ENCODE measurements at regions not wholly inside any gene's neighbourhood (a gene's known extent, or its start where the extent isn't known, plus 50 kb on each side); places are given as distances from the start of the nearest gene placed in this dataset.

DNA sequence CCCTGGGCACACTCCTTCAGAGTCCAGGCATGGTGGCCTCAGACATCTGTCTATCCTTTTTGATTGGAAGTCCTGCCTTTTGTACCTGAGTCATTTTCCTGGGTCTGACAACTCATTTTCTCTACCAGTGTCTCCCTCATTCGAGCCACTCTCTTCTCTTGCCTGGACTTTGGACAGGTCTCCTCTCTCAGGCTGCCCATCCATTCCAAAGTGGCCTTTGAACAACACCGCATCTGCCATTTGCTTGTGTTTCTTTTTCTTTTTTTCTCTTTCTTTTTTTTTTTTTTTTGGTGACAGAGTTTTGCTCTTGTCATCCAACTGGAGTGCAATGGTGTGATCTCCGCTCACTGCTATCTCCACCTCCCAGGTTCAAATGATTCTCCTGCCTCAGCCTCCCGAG lies 142.1 kb upstream of the COBL start:
- Histone ChIP-seq H3K9me3 (no peaks in the 10 kb centered on the region), H3K27ac (no peak overlapping the region), H3K27me3 (replicated peaks; ENCODE audit: insufficient read depth) (no peaks in the 10 kb centered on the region), H3K4me3 (no peak overlapping the region), H3K36me3 (no peaks in the 10 kb centered on the region), H3K4me1 (replicated peaks) (no peaks in the 10 kb centered on the region)
- WGBS: 89% methylated on average over 4 of the region's 4 CpGs
- TF ChIP-seq, protein P1, sequence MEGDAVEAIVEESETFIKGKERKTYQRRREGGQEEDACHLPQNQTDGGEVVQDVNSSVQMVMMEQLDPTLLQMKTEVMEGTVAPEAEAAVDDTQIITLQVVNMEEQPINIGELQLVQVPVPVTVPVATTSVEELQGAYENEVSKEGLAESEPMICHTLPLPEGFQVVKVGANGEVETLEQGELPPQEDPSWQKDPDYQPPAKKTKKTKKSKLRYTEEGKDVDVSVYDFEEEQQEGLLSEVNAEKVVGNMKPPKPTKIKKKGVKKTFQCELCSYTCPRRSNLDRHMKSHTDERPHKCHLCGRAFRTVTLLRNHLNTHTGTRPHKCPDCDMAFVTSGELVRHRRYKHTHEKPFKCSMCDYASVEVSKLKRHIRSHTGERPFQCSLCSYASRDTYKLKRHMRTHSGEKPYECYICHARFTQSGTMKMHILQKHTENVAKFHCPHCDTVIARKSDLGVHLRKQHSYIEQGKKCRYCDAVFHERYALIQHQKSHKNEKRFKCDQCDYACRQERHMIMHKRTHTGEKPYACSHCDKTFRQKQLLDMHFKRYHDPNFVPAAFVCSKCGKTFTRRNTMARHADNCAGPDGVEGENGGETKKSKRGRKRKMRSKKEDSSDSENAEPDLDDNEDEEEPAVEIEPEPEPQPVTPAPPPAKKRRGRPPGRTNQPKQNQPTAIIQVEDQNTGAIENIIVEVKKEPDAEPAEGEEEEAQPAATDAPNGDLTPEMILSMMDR (IDR thresholded peaks at IDR 0.05): no peak
- TF ChIP-seq POLR2A (IDR thresholded peaks at IDR 0.05): no peak
- TF ChIP-seq POLR2AphosphoS5 (IDR thresholded peaks at IDR 0.05): no peak
- intact Hi-C loops (cut with DNase I): no loop called here
- no peak for DNase-seq (ENCODE audit: low spot score)

DNA sequence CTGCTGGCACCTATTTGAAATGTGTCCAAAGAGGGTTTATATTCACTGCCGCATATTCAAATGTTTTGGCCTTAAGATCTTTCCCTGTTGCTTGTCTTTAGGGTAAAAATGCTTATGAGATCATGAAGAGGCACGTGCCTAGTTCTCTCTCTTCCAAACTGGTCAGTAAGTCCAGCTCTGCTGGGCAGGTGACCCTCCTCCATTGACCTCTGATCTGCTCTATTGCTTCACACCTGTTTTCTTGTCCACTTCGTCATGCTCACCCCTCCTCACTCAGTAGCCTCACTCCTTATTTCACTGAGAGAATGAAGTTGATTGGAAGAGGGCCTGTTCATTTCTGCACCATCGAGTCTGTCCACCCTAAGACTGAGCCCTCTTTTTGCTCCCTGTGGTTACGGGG lies 140.5 kb upstream of the COBL start:
- TF ChIP-seq POLR2A (IDR thresholded peaks at IDR 0.05): no peak
- TF ChIP-seq, protein P1 (IDR thresholded peaks at IDR 0.05): no peak
- no peak for TF ChIP-seq POLR2AphosphoS5 (IDR thresholded peaks at IDR 0.05)
- no peak overlapping the region for H3K27ac ChIP-seq
- no peaks in the 10 kb centered on the region for H3K27me3 ChIP-seq (replicated peaks; ENCODE audit: insufficient read depth)
- no peaks in the 10 kb centered on the region for H3K9me3 ChIP-seq
- intact Hi-C loops (cut with DNase I): no loop called here
- no peak for DNase-seq (ENCODE audit: low spot score)
- no peaks in the 10 kb centered on the region for H3K4me1 ChIP-seq (replicated peaks)
- H3K36me3 ChIP-seq: no peaks in the 10 kb centered on the region
- no peak overlapping the region for H3K4me3 ChIP-seq
- WGBS: 77% methylated on average over 5 of the region's 5 CpGs

DNA sequence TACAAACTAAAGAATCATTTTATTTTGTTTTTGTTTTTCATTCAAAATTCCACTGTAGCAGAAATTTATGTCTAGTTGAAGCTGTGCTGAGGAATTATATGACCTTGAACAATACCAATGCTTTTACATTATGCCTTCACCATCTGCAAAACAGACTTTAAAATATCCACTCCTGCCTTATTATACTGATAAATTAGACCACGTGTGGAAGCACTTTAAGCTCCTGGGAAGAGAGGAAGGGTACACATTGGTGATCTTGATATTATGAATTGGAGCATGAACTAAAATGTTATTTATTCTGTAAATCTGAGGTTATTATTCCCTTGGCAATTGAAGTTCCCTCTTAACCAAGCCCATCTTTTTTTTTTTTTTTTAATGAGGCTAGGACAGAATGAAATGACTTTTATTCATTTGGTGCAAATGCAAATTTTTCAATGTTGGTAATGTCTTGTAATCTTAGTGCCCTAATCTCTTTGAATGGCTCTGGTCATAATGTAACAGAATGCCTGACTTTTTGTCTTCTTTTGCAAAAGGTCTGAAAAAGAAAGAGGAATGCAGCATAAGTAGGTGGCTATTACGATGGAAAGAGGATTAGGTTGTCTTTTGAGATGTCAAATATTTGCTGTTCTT lies 139.9 kb upstream of the COBL start:
- intact Hi-C loops (cut with DNase I): no loop called here
- Histone ChIP-seq H3K36me3 (no peaks in the 10 kb centered on the region), H3K4me3 (no peak overlapping the region), H3K27ac (no peak overlapping the region), H3K9me3 (no peaks in the 10 kb centered on the region), H3K4me1 (replicated peaks) (no peaks in the 10 kb centered on the region), H3K27me3 (replicated peaks; ENCODE audit: insufficient read depth) (no peaks in the 10 kb centered on the region)
- DNase-seq (ENCODE audit: low spot score): no peak
- TF ChIP-seq POLR2A (IDR thresholded peaks at IDR 0.05): no peak
- TF ChIP-seq POLR2AphosphoS5 (IDR thresholded peaks at IDR 0.05): no peak
- TF ChIP-seq, protein P1 (IDR thresholded peaks at IDR 0.05): no peak
- WGBS: 38% methylated on average over 2 of the region's 2 CpGs

GRCh38 chr7:51455948-51456347 lies 139.3 kb upstream of the COBL start:
- intact Hi-C loops (cut with DNase I): no loop called here
- Histone ChIP-seq H3K27me3 (replicated peaks; ENCODE audit: insufficient read depth) (no peaks in the 10 kb centered on the region), H3K4me3 (no peak overlapping the region), H3K9me3 (no peaks in the 10 kb centered on the region), H3K36me3 (no peaks in the 10 kb centered on the region), H3K27ac (no peak overlapping the region), H3K4me1 (replicated peaks) (no peaks in the 10 kb centered on the region)
- 53% methylated on average over 6 of the region's 6 CpGs for WGBS
- DNase-seq (ENCODE audit: low spot score): no peak
- TF ChIP-seq POLR2AphosphoS5 (IDR thresholded peaks at IDR 0.05): no peak
- TF ChIP-seq, protein P1 (IDR thresholded peaks at IDR 0.05): no peak
- no peak for TF ChIP-seq POLR2A (IDR thresholded peaks at IDR 0.05)

DNA sequence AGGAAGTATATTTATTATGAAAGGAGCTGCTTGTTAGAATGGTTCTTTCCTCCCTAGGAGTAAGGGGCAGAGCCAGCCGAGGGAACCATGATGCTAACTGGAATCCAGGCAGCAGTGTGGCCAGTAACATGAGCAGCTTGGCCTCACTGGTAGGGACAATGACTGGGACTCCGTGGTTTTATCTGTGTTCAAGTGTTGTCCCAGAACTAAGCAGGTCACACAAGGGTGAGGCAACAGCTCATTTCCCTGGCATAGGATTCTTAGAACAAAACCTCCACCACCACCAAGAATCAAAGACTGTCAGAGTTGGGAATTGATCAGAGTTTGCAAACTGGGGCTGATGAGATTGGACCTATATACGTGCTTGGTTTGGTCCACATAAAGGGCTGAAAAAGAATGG lies 138.9 kb upstream of the COBL start:
- no peak overlapping the region for H3K4me3 ChIP-seq
- H3K9me3 ChIP-seq: no peaks in the 10 kb centered on the region
- DNase-seq (ENCODE audit: low spot score): no peak
- H3K27ac ChIP-seq: no peak overlapping the region
- H3K36me3 ChIP-seq: no peaks in the 10 kb centered on the region
- intact Hi-C loops (cut with DNase I): no loop called here
- no peaks in the 10 kb centered on the region for H3K4me1 ChIP-seq (replicated peaks)
- WGBS: 61% methylated on average over 3 of the region's 3 CpGs
- no peaks in the 10 kb centered on the region for H3K27me3 ChIP-seq (replicated peaks; ENCODE audit: insufficient read depth)
- TF ChIP-seq POLR2AphosphoS5 (IDR thresholded peaks at IDR 0.05): no peak
- TF ChIP-seq, protein P1 (IDR thresholded peaks at IDR 0.05): no peak
